Skeletal muscle satellite cell (primary cell): ENCODE measurements at regions not wholly inside any gene's neighbourhood (a gene's known extent, or its start where the extent isn't known, plus 50 kb on each side); places are given as distances from the start of the nearest gene placed in this dataset.

Source experiments
- H3K27me3 ChIP-seq: 2 replicates; pipeline ENCODE4 v1.7.0; 2013; ENCODE audit warnings: low read length; ENCODE audit not compliant: control insufficient read depth, insufficient read depth
- H3K36me3 ChIP-seq: 2 replicates; pipeline ENCODE4 v1.7.0; 2013; ENCODE audit warnings: mild to moderate bottlenecking, control low read depth, low read length; ENCODE audit not compliant: insufficient read depth
- H3K4me1 ChIP-seq: 2 replicates; pipeline ENCODE4 v1.7.0; 2013; ENCODE audit warnings: low read length; ENCODE audit not compliant: control insufficient read depth, insufficient read depth
- H3K4me2 ChIP-seq: 2 replicates; pipeline ENCODE4 v1.7.0; 2013; ENCODE audit warnings: mild to moderate bottlenecking, low read length
- H3K4me3 ChIP-seq: 2 replicates; pipeline ENCODE4 v1.7.0; 2013; ENCODE audit warnings: low read length
- H3K9ac ChIP-seq: 2 replicates; pipeline ENCODE4 v1.7.0; 2013; ENCODE audit warnings: mild to moderate bottlenecking, low read depth, low read length, moderate library complexity
- H3K9me3 ChIP-seq: replicated peaks from 2 replicates; pipeline ENCODE4 v1.7.0; 2013; ENCODE audit warnings: mild to moderate bottlenecking, control low read depth, low read length

GRCh38 chr6:68053805-68054373, 581.2 kb upstream of the ADGRB3 start:
- Histone ChIP-seq H3K9ac (no peak overlapping the region), H3K4me1 (no peaks in the 10 kb centered on the region), H3K4me3 (no peak overlapping the region), H3K27me3 (no peaks in the 10 kb centered on the region), H3K4me2 (no peak overlapping the region), H3K9me3 (no peaks in the 10 kb centered on the region), H3K36me3 (no peaks in the 10 kb centered on the region)

DNA sequence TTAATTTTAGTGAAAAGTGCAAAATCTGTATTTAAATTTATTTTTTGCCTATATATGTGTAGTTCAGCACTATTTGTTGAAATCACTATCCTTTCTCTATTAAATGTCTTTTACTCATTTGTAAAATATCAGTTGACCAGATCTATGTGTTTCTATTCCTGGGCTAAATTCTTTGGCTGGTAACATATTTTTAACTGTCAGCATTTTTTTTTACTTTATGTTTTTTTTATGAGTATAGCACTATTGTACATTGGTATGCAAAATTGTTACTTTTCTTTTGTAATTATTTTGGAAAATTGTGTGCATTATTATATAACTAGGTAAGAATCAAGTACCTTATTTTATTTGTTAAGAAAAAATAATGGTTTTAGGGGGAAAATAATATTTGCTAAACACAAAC, 582.8 kb upstream of the ADGRB3 start:
- Histone ChIP-seq H3K4me2 (no peak overlapping the region), H3K4me3 (no peak overlapping the region)

DNA sequence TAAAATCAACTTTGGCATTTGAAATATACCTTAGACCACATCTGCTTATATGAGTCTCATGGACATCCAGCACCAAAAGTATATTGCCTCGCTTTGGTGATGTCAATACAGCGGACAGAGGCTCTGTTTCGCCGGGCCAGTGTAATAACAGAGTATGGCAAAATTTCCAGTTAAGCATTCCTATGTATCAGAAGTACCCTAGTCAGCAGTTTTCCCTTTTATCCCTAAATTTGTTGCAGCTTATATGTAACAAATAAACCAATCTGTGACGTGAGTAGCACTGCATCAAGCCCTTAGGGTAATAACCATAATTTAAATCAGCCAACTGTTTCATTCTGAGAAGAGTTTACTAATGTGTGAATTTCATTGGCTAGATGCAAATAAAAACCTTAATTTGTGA, 585.5 kb upstream of the ADGRB3 start:
- Histone ChIP-seq H3K9me3 (no peaks in the 10 kb centered on the region), H3K4me1 (no peaks in the 10 kb centered on the region), H3K4me2 (no peak overlapping the region), H3K36me3 (no peaks in the 10 kb centered on the region), H3K27me3 (no peaks in the 10 kb centered on the region), H3K9ac (no peak overlapping the region), H3K4me3 (no peak overlapping the region)

More for the DNA sequence above, 582.8 kb upstream of the ADGRB3 start:
- H3K4me1 ChIP-seq: no peaks in the 10 kb centered on the region
- H3K9me3 ChIP-seq: no peaks in the 10 kb centered on the region
- no peaks in the 10 kb centered on the region for H3K27me3 ChIP-seq
- no peak overlapping the region for H3K9ac ChIP-seq
- H3K36me3 ChIP-seq: no peaks in the 10 kb centered on the region

- Histone ChIP-seq H3K9ac (no peak overlapping the region), H3K4me2 (no peak overlapping the region), H3K4me3 (no peak overlapping the region), H3K9me3 (peaks cover 3% of the 10 kb centered on the region), H3K27me3 (no peaks in the 10 kb centered on the region), H3K36me3 (no peaks in the 10 kb centered on the region), H3K4me1 (no peaks in the 10 kb centered on the region)
Measured at GRCh38 chr6:68046756-68047155, 588.3 kb upstream of the ADGRB3 start.

DNA sequence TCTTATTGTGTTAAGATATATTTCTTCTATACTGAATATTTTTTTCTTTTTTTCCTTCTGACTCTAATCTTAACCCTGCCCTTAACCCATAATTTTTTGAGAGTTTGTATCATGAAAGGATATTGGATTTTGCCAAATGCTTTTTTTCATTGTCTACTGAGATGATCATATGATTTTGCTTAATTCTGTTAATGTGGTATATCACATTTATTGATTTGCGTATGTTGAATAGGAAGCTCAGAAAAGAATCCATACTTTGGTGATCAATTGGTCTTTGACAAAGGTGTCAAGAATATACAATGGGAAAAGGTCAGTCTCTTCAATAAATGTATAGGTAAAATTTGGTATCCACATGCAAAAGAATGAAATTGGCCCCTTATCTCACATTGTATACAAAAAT, 588.8 kb upstream of the ADGRB3 start:
- no peaks in the 10 kb centered on the region for H3K27me3 ChIP-seq
- H3K4me3 ChIP-seq: no peak overlapping the region
- no peak overlapping the region for H3K4me2 ChIP-seq
- no peak overlapping the region for H3K9ac ChIP-seq
- H3K4me1 ChIP-seq: no peaks in the 10 kb centered on the region
- peaks cover 3% of the 10 kb centered on the region for H3K9me3 ChIP-seq
- H3K36me3 ChIP-seq: no peaks in the 10 kb centered on the region

GRCh38 chr6:68045193-68045592, 589.9 kb upstream of the ADGRB3 start:
- no peak overlapping the region for H3K4me3 ChIP-seq
- no peaks in the 10 kb centered on the region for H3K36me3 ChIP-seq
- no peaks in the 10 kb centered on the region for H3K27me3 ChIP-seq
- H3K4me1 ChIP-seq: no peaks in the 10 kb centered on the region
- no peak overlapping the region for H3K9ac ChIP-seq
- H3K9me3 ChIP-seq: peaks cover 3% of the 10 kb centered on the region
- H3K4me2 ChIP-seq: no peak overlapping the region

- Histone ChIP-seq H3K36me3 (no peaks in the 10 kb centered on the region), H3K4me3 (no peak overlapping the region), H3K27me3 (no peaks in the 10 kb centered on the region), H3K9ac (no peak overlapping the region), H3K4me1 (no peaks in the 10 kb centered on the region), H3K9me3 (peaks cover 3% of the 10 kb centered on the region), H3K4me2 (no peak overlapping the region)
Measured at GRCh38 chr6:68044264-68044663, 590.8 kb upstream of the ADGRB3 start.

DNA sequence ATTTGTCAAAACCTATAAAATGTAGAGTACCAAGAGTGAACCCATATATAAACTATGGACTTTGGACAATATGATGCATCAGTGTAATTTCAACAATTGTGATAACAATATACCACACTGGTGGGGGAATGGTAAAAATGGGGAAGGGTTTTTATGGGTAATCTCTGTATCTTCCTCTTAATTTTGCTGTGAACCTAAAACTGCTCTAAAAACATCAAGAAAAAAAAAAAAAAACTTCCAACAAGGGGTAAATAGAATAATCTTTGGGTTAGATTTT, 592.0 kb upstream of the ADGRB3 start:
- Histone ChIP-seq H3K4me1 (no peaks in the 10 kb centered on the region), H3K9me3 (peaks cover 3% of the 10 kb centered on the region), H3K4me3 (no peak overlapping the region), H3K9ac (no peak overlapping the region), H3K4me2 (no peak overlapping the region), H3K36me3 (no peaks in the 10 kb centered on the region), H3K27me3 (no peaks in the 10 kb centered on the region)

- Histone ChIP-seq H3K27me3 (no peaks in the 10 kb centered on the region), H3K9me3 (peaks cover 3% of the 10 kb centered on the region), H3K4me2 (no peak overlapping the region), H3K4me1 (no peaks in the 10 kb centered on the region), H3K9ac (no peak overlapping the region), H3K36me3 (no peaks in the 10 kb centered on the region), H3K4me3 (no peak overlapping the region)
Measured at GRCh38 chr6:68042339-68043121, 592.6 kb upstream of the ADGRB3 start.

GRCh38 chr6:68040780-68041179, 594.3 kb upstream of the ADGRB3 start:
- Histone ChIP-seq H3K36me3 (no peaks in the 10 kb centered on the region), H3K4me1 (no peaks in the 10 kb centered on the region), H3K9me3 (peaks cover 6% of the 10 kb centered on the region), H3K4me2 (no peak overlapping the region), H3K27me3 (no peaks in the 10 kb centered on the region), H3K9ac (no peak overlapping the region), H3K4me3 (no peak overlapping the region)

DNA sequence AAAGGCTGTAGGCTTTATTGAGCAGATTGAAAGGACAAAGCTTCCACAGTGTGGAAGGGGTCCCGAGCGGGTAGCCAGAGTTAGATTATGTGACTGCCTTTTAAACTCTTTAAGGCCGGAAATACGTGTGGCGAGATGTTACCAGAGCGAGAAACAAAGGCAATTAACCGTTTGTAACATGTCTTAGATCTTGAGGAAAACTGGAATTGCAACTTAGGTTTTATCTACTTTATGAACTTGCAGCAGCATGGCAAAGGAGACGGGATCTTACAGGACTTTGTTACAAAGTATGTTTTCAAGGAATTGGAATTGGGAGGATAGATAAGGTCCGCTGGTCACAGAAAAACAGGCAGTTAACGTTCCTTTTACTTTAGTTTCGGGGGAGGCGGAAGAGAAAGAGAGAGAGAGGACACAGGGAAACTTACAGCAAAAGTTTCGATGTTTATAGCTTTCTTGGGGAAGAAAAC, 594.7 kb upstream of the ADGRB3 start:
- no peak overlapping the region for H3K4me3 ChIP-seq

GRCh38 chr6:68039641-68040311, 595.3 kb upstream of the ADGRB3 start:
- Histone ChIP-seq H3K4me1 (no peaks in the 10 kb centered on the region), H3K36me3 (no peaks in the 10 kb centered on the region), H3K27me3 (no peaks in the 10 kb centered on the region), H3K9ac (no peak overlapping the region), H3K4me2 (no peak overlapping the region), H3K4me3 (no peak overlapping the region), H3K9me3 (peaks cover 6% of the 10 kb centered on the region)

More for the DNA sequence above, 594.7 kb upstream of the ADGRB3 start:
- no peaks in the 10 kb centered on the region for H3K36me3 ChIP-seq
- H3K27me3 ChIP-seq: no peaks in the 10 kb centered on the region
- no peak overlapping the region for H3K4me2 ChIP-seq
- H3K4me1 ChIP-seq: no peaks in the 10 kb centered on the region
- no peak overlapping the region for H3K9ac ChIP-seq
- peaks cover 6% of the 10 kb centered on the region for H3K9me3 ChIP-seq
